Adrenal gland (tissue), 9 donors: ENCODE measurements at regions not wholly inside any gene's neighbourhood (a gene's known extent, or its start where the extent isn't known, plus 50 kb on each side); places are given as distances from the start of the nearest gene placed in this dataset.

Experiments
- DNase-seq, 7 donors: peaks; one replicate each; pipeline ENCODE4 v3.0.0-alpha.2; 2019 to 2020
- H3K27ac ChIP-seq, 5 donors: fragments of 200-600 bp; sonication (generic) in 4 of 5; 1 replicate in 3 of 5; 2 replicates in 2 of 5; pipeline versions ENCODE4 v1.5.1 to v1.8.0; 2016 to 2020; ENCODE audit warnings: mild to moderate bottlenecking in 1 of 5
- H3K27me3 ChIP-seq: fragments of 200-600 bp; 2 replicates; pipeline ENCODE4 v1.8.0; 2021
- H3K36me3 ChIP-seq, 2 donors: fragments of 200-600 bp; replicated peaks in 1 of 2; 1 replicate in 1 of 2; 2 replicates in 1 of 2; pipeline versions ENCODE4 v1.5.1 to v1.8.0; 2018 to 2022
- H3K4me1 ChIP-seq, 2 donors: fragments of 200-600 bp; replicated peaks in 1 of 2; 1 replicate in 1 of 2; 2 replicates in 1 of 2; pipeline versions ENCODE4 v1.5.1 to v1.8.0; 2018 to 2021
- H3K4me3 ChIP-seq, 4 donors: fragments of 200-600 bp; sonication (generic) in 3 of 4; one replicate each; pipeline ENCODE4 v1.5.1; 2016 to 2018
- H3K9me3 ChIP-seq, 3 donors: fragments of 200-600 bp; sonication (generic) in 1 of 3; replicated peaks in 1 of 3; 1 replicate in 2 of 3; 2 replicates in 1 of 3; pipeline versions ENCODE4 v1.5.1 to v1.8.0; 2016 to 2021
- CTCF ChIP-seq, 6 experiments: fragments of 450-650 bp in 4 of 6; fragments of 200-600 bp in 2 of 6; sonication (generic) in 1 of 6; IDR thresholded peaks; 1 replicate in 5 of 6; 2 replicates in 1 of 6; pipeline versions ENCODE4 v1.5.1 to v1.8.0; 2016 to 2021; ENCODE audit warnings: antibody characterized with exemption in 6 of 6, mild to moderate bottlenecking in 2 of 6, moderate library complexity in 1 of 6
- POLR2A ChIP-seq, 2 donors: fragments of 450-650 bp; IDR thresholded peaks; one replicate each; pipeline ENCODE4 v1.6.1; 2017; ENCODE audit warnings: antibody characterized with exemption in 2 of 2, mild to moderate bottlenecking in 2 of 2, moderate library complexity in 1 of 2
- WGBS, 4 donors: extraction: QIAGEN DNeasy Blood & Tissue Kit in 2 of 4; methylation state at CpG; one replicate each; pipeline versions ENCODE4 v1.1.5 to v1.1.7; 2013 to 2017; 5-methylcytosine and 5-hydroxymethylcytosine counted together
- intact Hi-C, 2 donors: fragments of 100-400 bp; cut with DNase I; formaldehyde crosslinking; loops; one replicate each; pipeline versions ENCODE4 v1.14.1 to v1.15.0; 2022 to 2023
- donor health status: healthy with polysubstance abuse.
- donor health status: Bipolar disorder and iron deficiency.
- donor health status: DM: yes; HTN: yes; CAD: no.
- donor health status: DM: no; HTN: no; CAD: no.
- donor health status: DM: no; HTN: no; CAD: no.

GRCh38 chr6:81051952-81052351 lies 700.5 kb downstream of the TENT5A start:
- no peaks in the 10 kb centered on the region for H3K27me3 ChIP-seq
- 76 to 87% (median 81%) methylated on average over 8 of the region's 8 CpGs for WGBS, 4 donors
- no peaks in the 10 kb centered on the region for H3K9me3 ChIP-seq
- H3K36me3 ChIP-seq, result no peaks in the 10 kb centered on the region
- DNase-seq, result no peak
- intact Hi-C loops, result no loop called here
- H3K27ac ChIP-seq, result no peak overlapping the region
- no peaks in the 10 kb centered on the region for H3K4me1 ChIP-seq
- H3K4me3 ChIP-seq, result no peak overlapping the region
- TF ChIP-seq CTCF (IDR thresholded peaks at IDR 0.05), result no peak
- TF ChIP-seq POLR2A (IDR thresholded peaks at IDR 0.05), result no peak

- 36 to 76% (median 42%) methylated on average over 2 of the region's 2 CpGs for WGBS, 4 donors
- TF ChIP-seq POLR2A (IDR thresholded peaks at IDR 0.05), result no peak
- TF ChIP-seq CTCF (IDR thresholded peaks at IDR 0.05), result no peak
- Histone ChIP-seq H3K36me3 (no peaks in the 10 kb centered on the region), H3K27ac (no peak overlapping the region), H3K4me3 (no peak overlapping the region), H3K9me3 (no peaks in the 10 kb centered on the region), H3K27me3 (no peaks in the 10 kb centered on the region), H3K4me1 (no peaks in the 10 kb centered on the region)
- no peak for DNase-seq
- intact Hi-C loops, result no loop called here
Measured at GRCh38 chr6:81049425-81050042, 702.9 kb downstream of the TENT5A start.

- intact Hi-C loops, result no loop called here
- 15 to 24% (median 19%) methylated on average over 2 of the region's 2 CpGs for WGBS, 4 donors
- no peaks in the 10 kb centered on the region for H3K9me3 ChIP-seq
Measured at GRCh38 chr6:81031416-81031815, 721.1 kb downstream of the TENT5A start.

GRCh38 chr6:81026041-81026553 lies 726.4 kb downstream of the TENT5A start:
- Histone ChIP-seq H3K9me3 (no peaks in the 10 kb centered on the region), H3K27me3 (no peaks in the 10 kb centered on the region), H3K27ac (no peak overlapping the region), H3K4me3 (no peak overlapping the region), H3K4me1 (no peaks in the 10 kb centered on the region), H3K36me3 (no peaks in the 10 kb centered on the region)
- no peak for DNase-seq
- intact Hi-C loops, result no loop called here
- TF ChIP-seq CTCF (IDR thresholded peaks at IDR 0.05), result no peak
- TF ChIP-seq POLR2A (IDR thresholded peaks at IDR 0.05), result no peak
- WGBS, 4 donors, result 38 to 70% (median 68%) methylated on average over 1 to 2 of the region's 2 CpGs

More at GRCh38 chr6:81031416-81031815, 721.1 kb downstream of the TENT5A start:
- no peaks in the 10 kb centered on the region for H3K27me3 ChIP-seq
- TF ChIP-seq CTCF (IDR thresholded peaks at IDR 0.05), result no peak
- H3K4me1 ChIP-seq, result no peaks in the 10 kb centered on the region
- no peak overlapping the region for H3K27ac ChIP-seq
- no peaks in the 10 kb centered on the region for H3K36me3 ChIP-seq
- H3K4me3 ChIP-seq, result no peak overlapping the region
- DNase-seq, result peak in 1 of 7 donors; percentile 7
